ENCODE measurements at regions not wholly inside any gene's neighbourhood (a gene's known extent, or its start where the extent isn't known, plus 50 kb on each side); places are given as distances from the start of the nearest gene placed in this dataset.

GRCh38 chr6:26243752-26244151 lies 121.2 kb upstream of the BTN3A2 start:
- H3K36me3 ChIP-seq (ENCODE audit: control insufficient read depth, low read length) = no peaks in the 10 kb centered on the region
- TF ChIP-seq CTCF (IDR thresholded peaks at IDR 0.05; ENCODE audit: low read depth, low read length, poor library complexity, severe bottlenecking) (no peak), EZH2phosphoT487 (IDR thresholded peaks at IDR 0.05; ENCODE audit: borderline replicate concordance, low read length) (no peak)
- H3K9me2 ChIP-seq (replicated peaks; ENCODE audit: control insufficient read depth, low read length) = no peaks in the 10 kb centered on the region
- H3K4me3 ChIP-seq (ENCODE audit: low read length) = no peak overlapping the region
- H4K20me1 ChIP-seq (ENCODE audit: control insufficient read depth, insufficient read depth, low read depth, low read length) = no peaks in the 10 kb centered on the region
- H3K4me1 ChIP-seq (ENCODE audit: control insufficient read depth, low read length) = peaks cover 40% of the 10 kb centered on the region
- no peaks in the 10 kb centered on the region for H3K79me2 ChIP-seq (ENCODE audit: control insufficient read depth, low read length)
- no peaks in the 10 kb centered on the region for H3K9me3 ChIP-seq (ENCODE audit: control insufficient read depth, insufficient read depth, low read length)
- no peak overlapping the region for H3K27ac ChIP-seq (ENCODE audit: low read depth, low read length)
- H3K27me3 ChIP-seq (ENCODE audit: control insufficient read depth, low read length) = no peaks in the 10 kb centered on the region
- no peak overlapping the region for H3K4me2 ChIP-seq (ENCODE audit: low read length)
- H3F3A ChIP-seq (ENCODE audit: control insufficient read depth, insufficient read depth) = peaks cover 28% of the 10 kb centered on the region

- Histone ChIP-seq H3K27ac (ENCODE audit: low read depth, low read length) (no peak overlapping the region), H3K4me1 (ENCODE audit: control insufficient read depth, low read length) (peaks cover 40% of the 10 kb centered on the region), H3K9me3 (ENCODE audit: control insufficient read depth, insufficient read depth, low read length) (no peaks in the 10 kb centered on the region), H3K4me3 (ENCODE audit: low read length) (no peak overlapping the region), H3K36me3 (ENCODE audit: control insufficient read depth, low read length) (no peaks in the 10 kb centered on the region), H3K9me2 (replicated peaks; ENCODE audit: control insufficient read depth, low read length) (no peaks in the 10 kb centered on the region), H3F3A (ENCODE audit: control insufficient read depth, insufficient read depth) (peaks cover 24% of the 10 kb centered on the region), H4K20me1 (ENCODE audit: control insufficient read depth, insufficient read depth, low read depth, low read length) (no peaks in the 10 kb centered on the region), H3K27me3 (ENCODE audit: control insufficient read depth, low read length) (no peaks in the 10 kb centered on the region), H3K79me2 (ENCODE audit: control insufficient read depth, low read length) (no peaks in the 10 kb centered on the region), H3K4me2 (ENCODE audit: low read length) (no peak overlapping the region)
- no peak for TF ChIP-seq CTCF (IDR thresholded peaks at IDR 0.05; ENCODE audit: low read depth, low read length, poor library complexity, severe bottlenecking)
- no peak for TF ChIP-seq EZH2phosphoT487 (IDR thresholded peaks at IDR 0.05; ENCODE audit: borderline replicate concordance, low read length)
Observed at GRCh38 chr6:26246058-26246457, 118.9 kb upstream of the BTN3A2 start.

GRCh38 chr6:26246553-26246952 lies 118.4 kb upstream of the BTN3A2 start:
- H3K27me3 ChIP-seq (ENCODE audit: control insufficient read depth, low read length) = no peaks in the 10 kb centered on the region
- H3K4me2 ChIP-seq (ENCODE audit: low read length) = no peak overlapping the region
- TF ChIP-seq EZH2phosphoT487 (IDR thresholded peaks at IDR 0.05; ENCODE audit: borderline replicate concordance, low read length) (no peak), CTCF (IDR thresholded peaks at IDR 0.05; ENCODE audit: low read depth, low read length, poor library complexity, severe bottlenecking) (no peak)
- H3F3A ChIP-seq (ENCODE audit: control insufficient read depth, insufficient read depth) = peaks cover 22% of the 10 kb centered on the region
- H4K20me1 ChIP-seq (ENCODE audit: control insufficient read depth, insufficient read depth, low read depth, low read length) = no peaks in the 10 kb centered on the region
- no peaks in the 10 kb centered on the region for H3K9me2 ChIP-seq (replicated peaks; ENCODE audit: control insufficient read depth, low read length)
- H3K36me3 ChIP-seq (ENCODE audit: control insufficient read depth, low read length) = no peaks in the 10 kb centered on the region
- no peak overlapping the region for H3K4me3 ChIP-seq (ENCODE audit: low read length)
- H3K79me2 ChIP-seq (ENCODE audit: control insufficient read depth, low read length) = no peaks in the 10 kb centered on the region
- H3K4me1 ChIP-seq (ENCODE audit: control insufficient read depth, low read length) = peaks cover 42% of the 10 kb centered on the region
- H3K9me3 ChIP-seq (ENCODE audit: control insufficient read depth, insufficient read depth, low read length) = 0 out of 2 replicates have a peak, but pooled peaks cover under 1% of the 10 kb centered on the region
- no peak overlapping the region for H3K27ac ChIP-seq (ENCODE audit: low read depth, low read length)

- H3K27me3 ChIP-seq (ENCODE audit: control insufficient read depth, low read length) = no peaks in the 10 kb centered on the region
- peak overlapping the region; percentile 85 for H3K4me2 ChIP-seq (ENCODE audit: low read length)
- H3K27ac ChIP-seq (ENCODE audit: low read depth, low read length) = peak overlapping the region; percentile 91
- H3K9me2 ChIP-seq (replicated peaks; ENCODE audit: control insufficient read depth, low read length) = no peaks in the 10 kb centered on the region
- H3F3A ChIP-seq (ENCODE audit: control insufficient read depth, insufficient read depth) = peaks cover 21% of the 10 kb centered on the region
- 0 out of 2 replicates have a peak, but pooled peaks cover 4% of the 10 kb centered on the region for H3K9me3 ChIP-seq (ENCODE audit: control insufficient read depth, insufficient read depth, low read length)
- peak overlapping the region; percentile 80 for H3K4me3 ChIP-seq (ENCODE audit: low read length)
- TF ChIP-seq CTCF (IDR thresholded peaks at IDR 0.05; ENCODE audit: low read depth, low read length, poor library complexity, severe bottlenecking) = no peak
- TF ChIP-seq EZH2phosphoT487 (IDR thresholded peaks at IDR 0.05; ENCODE audit: borderline replicate concordance, low read length) = no peak
- no peaks in the 10 kb centered on the region for H3K36me3 ChIP-seq (ENCODE audit: control insufficient read depth, low read length)
- no peaks in the 10 kb centered on the region for H3K79me2 ChIP-seq (ENCODE audit: control insufficient read depth, low read length)
- peaks cover 48% of the 10 kb centered on the region for H3K4me1 ChIP-seq (ENCODE audit: control insufficient read depth, low read length)
- H4K20me1 ChIP-seq (ENCODE audit: control insufficient read depth, insufficient read depth, low read depth, low read length) = no peaks in the 10 kb centered on the region
Observed at GRCh38 chr6:26249707-26249956, 115.4 kb upstream of the BTN3A2 start.
